ENCODE measurements at regions not wholly inside any gene's neighbourhood (a gene's known extent, or its start where the extent isn't known, plus 50 kb on each side); places are given as distances from the start of the nearest gene placed in this dataset.

- TF ChIP-seq POLR2AphosphoS5 (IDR thresholded peaks at IDR 0.05; ENCODE audit: low read depth, low read length) (no peak), SPI1 (IDR thresholded peaks at IDR 0.05; ENCODE audit: low read depth, low read length) (no peak), TAF1 (IDR thresholded peaks at IDR 0.05; ENCODE audit: low read depth, low read length) (no peak)
Observed at GRCh38 chr19:5251096-5252065, 89.2 kb downstream of the PTPRS start.

Data from GM12891 (cell line).